ENCODE measurements at regions not wholly inside any gene's neighbourhood (a gene's known extent, or its start where the extent isn't known, plus 50 kb on each side); places are given as distances from the start of the nearest gene placed in this dataset.

GRCh38 chr6:106910999-106911949, 63.3 kb downstream of the CD24 start:
- TF ChIP-seq, protein P1, sequence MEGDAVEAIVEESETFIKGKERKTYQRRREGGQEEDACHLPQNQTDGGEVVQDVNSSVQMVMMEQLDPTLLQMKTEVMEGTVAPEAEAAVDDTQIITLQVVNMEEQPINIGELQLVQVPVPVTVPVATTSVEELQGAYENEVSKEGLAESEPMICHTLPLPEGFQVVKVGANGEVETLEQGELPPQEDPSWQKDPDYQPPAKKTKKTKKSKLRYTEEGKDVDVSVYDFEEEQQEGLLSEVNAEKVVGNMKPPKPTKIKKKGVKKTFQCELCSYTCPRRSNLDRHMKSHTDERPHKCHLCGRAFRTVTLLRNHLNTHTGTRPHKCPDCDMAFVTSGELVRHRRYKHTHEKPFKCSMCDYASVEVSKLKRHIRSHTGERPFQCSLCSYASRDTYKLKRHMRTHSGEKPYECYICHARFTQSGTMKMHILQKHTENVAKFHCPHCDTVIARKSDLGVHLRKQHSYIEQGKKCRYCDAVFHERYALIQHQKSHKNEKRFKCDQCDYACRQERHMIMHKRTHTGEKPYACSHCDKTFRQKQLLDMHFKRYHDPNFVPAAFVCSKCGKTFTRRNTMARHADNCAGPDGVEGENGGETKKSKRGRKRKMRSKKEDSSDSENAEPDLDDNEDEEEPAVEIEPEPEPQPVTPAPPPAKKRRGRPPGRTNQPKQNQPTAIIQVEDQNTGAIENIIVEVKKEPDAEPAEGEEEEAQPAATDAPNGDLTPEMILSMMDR (IDR thresholded peaks at IDR 0.05) = peak in 1 of 7 experiments; percentile 16
- no peak for TF ChIP-seq POLR2A (IDR thresholded peaks at IDR 0.05)
- no peaks in the 10 kb centered on the region for H3K9me3 ChIP-seq
- ATAC-seq (no peak), DNase-seq (peak in 3 of 4 donors; percentile 31 to 49 (median 35))
- no peaks in the 10 kb centered on the region for H3K4me1 ChIP-seq
- H3K36me3 ChIP-seq (replicated peaks in 1 of 2; ENCODE audit: insufficient read depth in 1 of 2, low read depth in 2 of 2) = no peaks in the 10 kb centered on the region
- intact Hi-C loops (cut with DNase I) = no loop called here
- no peaks in the 10 kb centered on the region for H3K27me3 ChIP-seq
- no peak overlapping the region for H3K4me3 ChIP-seq
- H3K27ac ChIP-seq = no peak overlapping the region
- WGBS, 2 donors = 57 to 64% methylated on average over 7 of the region's 7 CpGs

GRCh38 chr6:106908386-106908840, 66.1 kb downstream of the CD24 start:
- Histone ChIP-seq H3K27ac (peak overlapping the region in 1 of 4 donors; percentile 7), H3K9me3 (no peaks in the 10 kb centered on the region), H3K4me3 (no peak overlapping the region), H3K4me1 (no peaks in the 10 kb centered on the region), H3K27me3 (no peaks in the 10 kb centered on the region), H3K36me3 (replicated peaks in 1 of 2; ENCODE audit: insufficient read depth in 1 of 2, low read depth in 2 of 2) (no peaks in the 10 kb centered on the region)
- intact Hi-C loops (cut with DNase I) = no loop called here
- WGBS, 2 donors = 54 to 67% methylated on average over 3 of the region's 3 CpGs
- ATAC-seq = peak; percentile 33
- no peak for TF ChIP-seq POLR2A (IDR thresholded peaks at IDR 0.05)
- TF ChIP-seq, protein P1 (IDR thresholded peaks at IDR 0.05) = no peak
- DNase-seq = no peak

- no peak overlapping the region for H3K4me3 ChIP-seq
- no peaks in the 10 kb centered on the region for H3K4me1 ChIP-seq
- ATAC-seq (no peak), DNase-seq (no peak)
- 71 to 82% methylated on average over 1 of the region's 1 CpG for WGBS, 2 donors
- TF ChIP-seq POLR2A (IDR thresholded peaks at IDR 0.05) = no peak
- TF ChIP-seq, protein P1 (IDR thresholded peaks at IDR 0.05) = no peak
- H3K27me3 ChIP-seq = no peaks in the 10 kb centered on the region
- intact Hi-C loops (cut with DNase I) = no loop called here
- H3K27ac ChIP-seq = no peak overlapping the region
- no peaks in the 10 kb centered on the region for H3K36me3 ChIP-seq (replicated peaks in 1 of 2; ENCODE audit: insufficient read depth in 1 of 2, low read depth in 2 of 2)
- no peaks in the 10 kb centered on the region for H3K9me3 ChIP-seq
Observed at GRCh38 chr6:106907754-106908153, 66.8 kb downstream of the CD24 start.

DNA sequence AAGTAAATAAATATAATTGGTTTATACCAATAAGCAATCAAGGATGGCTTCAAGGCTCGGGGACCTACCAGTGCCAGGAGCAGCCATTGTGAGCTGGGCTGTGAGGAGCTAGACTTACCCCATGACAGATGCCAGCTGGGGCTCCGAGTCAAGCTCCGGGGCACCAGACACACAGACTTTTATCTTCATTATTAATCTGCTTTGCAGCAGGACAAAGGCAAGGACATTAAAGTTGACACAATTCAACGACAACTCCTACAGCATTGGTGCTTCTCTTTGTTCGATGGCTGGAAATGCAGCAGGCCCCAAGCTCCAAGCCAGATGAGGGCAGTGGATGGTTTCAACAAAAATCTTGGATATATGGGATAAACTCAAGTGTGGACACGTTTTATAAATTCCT, 68.3 kb downstream of the CD24 start:
- ATAC-seq = no peak
- H3K36me3 ChIP-seq (replicated peaks in 1 of 2; ENCODE audit: insufficient read depth in 1 of 2, low read depth in 2 of 2) = no peaks in the 10 kb centered on the region
- H3K27me3 ChIP-seq = no peaks in the 10 kb centered on the region
- intact Hi-C loops (cut with DNase I) = no loop called here
- WGBS, 2 donors = 76 to 83% methylated on average over 6 of the region's 6 CpGs
- TF ChIP-seq, protein P1 (IDR thresholded peaks at IDR 0.05) = no peak
- no peak for TF ChIP-seq POLR2A (IDR thresholded peaks at IDR 0.05)
- no peak overlapping the region for H3K27ac ChIP-seq
- H3K4me1 ChIP-seq = no peaks in the 10 kb centered on the region
- DNase-seq = no peak
- H3K4me3 ChIP-seq = no peak overlapping the region
- H3K9me3 ChIP-seq = peaks cover 0 to 7% (median 0%) of the 10 kb centered on the region in 3 donors
